Muscle layer of duodenum (tissue), 2 donors: ENCODE measurements at regions not wholly inside any gene's neighbourhood (a gene's known extent, or its start where the extent isn't known, plus 50 kb on each side); places are given as distances from the start of the nearest gene placed in this dataset.

Experiments used
- H3K27ac ChIP-seq: one replicate; pipeline ENCODE4 v1.7.0; 2013; ENCODE audit warnings: mild to moderate bottlenecking, low read length
- H3K27me3 ChIP-seq: one replicate; pipeline ENCODE4 v1.7.0; 2013; ENCODE audit warnings: low read depth, mild to moderate bottlenecking, control low read depth, low read length
- H3K36me3 ChIP-seq, 2 donors: one replicate each; pipeline ENCODE4 v1.7.0; 2013; ENCODE audit warnings: low read length in 2 of 2, control low read depth in 1 of 2, mild to moderate bottlenecking in 1 of 2; ENCODE audit not compliant: insufficient read depth in 2 of 2, control insufficient read depth in 1 of 2
- H3K4me1 ChIP-seq, 2 donors: one replicate each; pipeline ENCODE4 v1.7.0; 2013; ENCODE audit warnings: low read length in 2 of 2, mild to moderate bottlenecking in 2 of 2, control low read depth in 1 of 2, moderate library complexity in 1 of 2; ENCODE audit not compliant: insufficient read depth in 2 of 2, control insufficient read depth in 1 of 2
- H3K4me3 ChIP-seq, 2 donors: one replicate each; pipeline ENCODE4 v1.7.0; 2013; ENCODE audit warnings: low read length in 2 of 2, low read depth in 1 of 2, mild to moderate bottlenecking in 1 of 2
- H3K9me3 ChIP-seq, 2 donors: one replicate each; pipeline ENCODE4 v1.7.0; 2013; ENCODE audit warnings: low read length in 2 of 2, control low read depth in 1 of 2, mild to moderate bottlenecking in 1 of 2; ENCODE audit not compliant: control insufficient read depth in 1 of 2
- donor health status: healthy.

DNA sequence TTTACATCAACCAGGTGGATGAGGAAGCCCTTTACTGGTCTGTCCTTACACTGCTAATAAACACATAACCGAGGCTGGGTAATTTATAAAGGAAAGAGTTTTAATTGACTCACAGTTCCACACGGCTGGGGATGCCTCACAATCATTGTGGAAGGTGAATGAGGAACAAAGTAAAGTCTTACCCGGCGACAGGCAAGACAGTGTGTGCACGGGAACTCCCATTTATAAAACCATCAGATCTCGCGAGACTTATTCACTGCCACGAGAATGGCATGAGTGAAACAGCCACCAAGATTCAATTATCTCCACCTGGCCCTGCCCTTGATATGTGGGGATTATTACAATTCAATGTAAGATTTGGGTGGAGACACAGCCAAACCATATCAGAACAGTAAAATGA lies 67.3 kb upstream of the GRAMD2B start:
- no peaks in the 10 kb centered on the region for H3K4me1 ChIP-seq
- no peak overlapping the region for H3K4me3 ChIP-seq
- H3K9me3 ChIP-seq: no peaks in the 10 kb centered on the region
- no peaks in the 10 kb centered on the region for H3K36me3 ChIP-seq
- H3K27ac ChIP-seq: no peak overlapping the region
- H3K27me3 ChIP-seq: no peaks in the 10 kb centered on the region

DNA sequence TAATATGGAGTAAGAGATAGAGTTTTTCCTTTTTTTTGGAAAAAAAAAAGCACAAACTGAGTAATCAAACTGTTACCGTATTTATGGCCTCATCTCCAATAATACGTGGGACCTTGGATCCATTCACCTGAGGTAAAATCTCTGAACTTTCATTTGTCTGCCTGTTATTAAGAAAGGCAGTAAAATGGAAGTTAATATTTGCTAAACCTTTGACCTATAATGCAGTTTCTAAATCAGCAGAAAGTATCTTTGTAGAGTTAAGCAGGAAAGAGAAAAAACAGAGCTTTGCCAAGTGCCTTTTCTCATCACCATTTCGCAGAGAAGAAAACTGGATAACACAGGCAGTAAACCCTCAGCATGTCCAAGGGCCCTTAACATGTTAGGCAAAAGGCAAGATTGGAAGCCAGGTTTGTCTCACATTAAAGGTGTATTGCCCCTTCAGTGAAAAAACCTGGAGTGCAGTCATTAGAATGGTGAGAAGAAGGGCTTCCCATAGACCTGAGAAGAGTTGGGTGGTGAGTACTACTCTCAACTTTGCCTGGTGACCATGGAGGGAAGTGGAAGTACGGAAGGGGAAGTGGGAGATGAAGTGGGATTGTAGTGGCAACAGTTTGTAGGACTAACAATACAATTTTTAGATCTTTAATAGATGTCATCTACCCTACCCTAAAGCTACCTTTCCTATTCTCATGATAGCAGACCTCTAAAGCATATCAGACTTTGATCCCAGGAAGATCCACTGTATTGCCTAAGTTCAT lies 65.4 kb upstream of the GRAMD2B start:
- Histone ChIP-seq H3K4me3 (no peak overlapping the region), H3K27me3 (no peaks in the 10 kb centered on the region), H3K36me3 (no peaks in the 10 kb centered on the region), H3K4me1 (no peaks in the 10 kb centered on the region), H3K27ac (no peak overlapping the region), H3K9me3 (no peaks in the 10 kb centered on the region)

DNA sequence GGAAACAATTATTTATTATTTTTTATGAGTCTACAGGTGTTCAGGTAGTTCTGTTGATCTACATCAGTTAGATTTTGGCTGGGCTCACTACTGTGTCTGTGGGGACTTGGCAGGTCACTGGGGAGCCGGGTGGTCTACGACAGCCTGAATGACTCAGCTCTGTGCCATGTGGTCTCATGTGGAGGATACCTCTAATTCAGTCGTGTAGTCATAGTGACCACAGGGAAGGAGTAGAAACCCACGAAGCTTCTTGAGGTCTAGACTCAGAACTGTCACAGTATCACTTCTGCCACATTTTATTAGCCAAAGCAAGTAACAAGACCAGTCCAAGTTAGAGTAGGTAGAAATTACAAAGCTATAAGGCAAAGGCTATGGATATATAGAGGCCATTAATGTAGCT lies 64.7 kb upstream of the GRAMD2B start:
- H3K4me3 ChIP-seq: no peak overlapping the region
- no peaks in the 10 kb centered on the region for H3K4me1 ChIP-seq
- H3K27me3 ChIP-seq: no peaks in the 10 kb centered on the region
- no peak overlapping the region for H3K27ac ChIP-seq
- H3K36me3 ChIP-seq: no peaks in the 10 kb centered on the region
- H3K9me3 ChIP-seq: no peaks in the 10 kb centered on the region

GRCh38 chr5:126359884-126360283 lies 63.3 kb upstream of the GRAMD2B start:
- H3K4me3 ChIP-seq: no peak overlapping the region
- no peaks in the 10 kb centered on the region for H3K36me3 ChIP-seq
- no peaks in the 10 kb centered on the region for H3K9me3 ChIP-seq
- no peaks in the 10 kb centered on the region for H3K27me3 ChIP-seq
- no peak overlapping the region for H3K27ac ChIP-seq
- H3K4me1 ChIP-seq: no peaks in the 10 kb centered on the region

DNA sequence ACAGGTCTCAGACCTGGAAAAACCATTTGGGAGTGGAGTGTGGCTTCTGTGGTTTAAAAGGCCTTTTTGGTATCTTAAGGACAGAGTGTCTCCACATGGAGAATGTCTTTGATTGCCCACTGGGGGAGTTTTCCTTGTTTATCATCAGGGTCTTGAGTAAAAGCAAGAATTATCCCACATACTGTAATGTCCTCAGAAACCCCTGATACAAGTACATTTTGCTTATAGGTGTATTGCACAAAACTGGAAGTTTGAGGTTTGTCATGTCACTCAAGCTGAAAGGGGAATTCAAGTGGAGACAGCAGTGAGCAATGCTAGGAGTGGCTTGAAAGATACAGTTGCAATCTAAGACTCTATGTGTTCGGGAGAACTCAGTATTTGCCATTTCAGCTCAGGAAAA lies 62.7 kb upstream of the GRAMD2B start:
- Histone ChIP-seq H3K27ac (no peak overlapping the region), H3K4me1 (no peaks in the 10 kb centered on the region), H3K36me3 (no peaks in the 10 kb centered on the region), H3K9me3 (no peaks in the 10 kb centered on the region), H3K4me3 (no peak overlapping the region), H3K27me3 (no peaks in the 10 kb centered on the region)

GRCh38 chr5:126363658-126364057 lies 59.6 kb upstream of the GRAMD2B start:
- Histone ChIP-seq H3K27ac (no peak overlapping the region), H3K9me3 (no peaks in the 10 kb centered on the region), H3K4me3 (no peak overlapping the region), H3K36me3 (no peaks in the 10 kb centered on the region), H3K27me3 (no peaks in the 10 kb centered on the region), H3K4me1 (peaks cover 0 to 5% of the 10 kb centered on the region in 2 donors)

- no peak overlapping the region for H3K4me3 ChIP-seq
Observed at GRCh38 chr5:126364206-126364902, 58.9 kb upstream of the GRAMD2B start.

GRCh38 chr5:126365446-126366198 lies 57.6 kb upstream of the GRAMD2B start:
- Histone ChIP-seq H3K4me1 (peaks cover 0 to 5% of the 10 kb centered on the region in 2 donors), H3K9me3 (no peaks in the 10 kb centered on the region), H3K4me3 (no peak overlapping the region), H3K27ac (no peak overlapping the region), H3K36me3 (no peaks in the 10 kb centered on the region), H3K27me3 (no peaks in the 10 kb centered on the region)

More at GRCh38 chr5:126364206-126364902, 58.9 kb upstream of the GRAMD2B start:
- Histone ChIP-seq H3K27ac (no peak overlapping the region), H3K4me1 (peaks cover 0 to 5% of the 10 kb centered on the region in 2 donors), H3K36me3 (no peaks in the 10 kb centered on the region), H3K9me3 (no peaks in the 10 kb centered on the region), H3K27me3 (no peaks in the 10 kb centered on the region)

DNA sequence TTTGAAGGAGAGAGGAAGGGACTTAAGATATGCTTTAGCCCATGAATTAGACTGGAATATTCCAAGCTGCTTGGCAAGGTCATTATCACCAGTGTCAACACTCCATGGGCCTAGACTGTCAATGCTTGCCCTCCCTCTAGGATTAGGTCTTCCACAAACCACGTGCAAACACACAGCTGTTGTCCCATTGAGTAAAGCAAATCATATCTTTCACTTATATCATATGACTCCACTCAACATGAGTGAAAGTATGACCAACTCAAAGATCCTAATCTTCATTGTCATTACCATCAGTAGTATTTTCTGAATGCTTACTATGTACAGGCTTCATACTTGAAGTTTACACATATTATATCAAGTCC lies 57.0 kb upstream of the GRAMD2B start:
- H3K4me1 ChIP-seq: peaks cover 0 to 5% of the 10 kb centered on the region in 2 donors

GRCh38 chr5:126368239-126368812 lies 54.9 kb upstream of the GRAMD2B start:
- Histone ChIP-seq H3K27ac (no peak overlapping the region), H3K4me1 (peaks cover 0 to 5% of the 10 kb centered on the region in 2 donors), H3K36me3 (no peaks in the 10 kb centered on the region), H3K27me3 (no peaks in the 10 kb centered on the region), H3K4me3 (no peak overlapping the region), H3K9me3 (no peaks in the 10 kb centered on the region)

More for the DNA sequence above, 57.0 kb upstream of the GRAMD2B start:
- Histone ChIP-seq H3K27me3 (no peaks in the 10 kb centered on the region), H3K4me3 (no peak overlapping the region), H3K27ac (no peak overlapping the region), H3K9me3 (no peaks in the 10 kb centered on the region), H3K36me3 (no peaks in the 10 kb centered on the region)

GRCh38 chr5:126369083-126369482 lies 54.1 kb upstream of the GRAMD2B start:
- no peak overlapping the region for H3K4me3 ChIP-seq
- H3K27me3 ChIP-seq: no peaks in the 10 kb centered on the region
- H3K4me1 ChIP-seq: peaks cover 0 to 5% of the 10 kb centered on the region in 2 donors
- no peak overlapping the region for H3K27ac ChIP-seq
- H3K9me3 ChIP-seq: no peaks in the 10 kb centered on the region
- H3K36me3 ChIP-seq: no peaks in the 10 kb centered on the region
